ENCODE measurements at regions not wholly inside any gene's neighbourhood (a gene's known extent, or its start where the extent isn't known, plus 50 kb on each side); places are given as distances from the start of the nearest gene placed in this dataset.

- no peak for TF ChIP-seq CTCF (IDR thresholded peaks at IDR 0.05)
- no peaks in the 10 kb centered on the region for H3K9me3 ChIP-seq
These were observed 76.0 kb upstream of the WNT7B start for GRCh38 chr22:46052801-46053562.

GRCh38 chr22:46053563-46054090 is 76.7 kb upstream of the WNT7B start:
- H3K36me3 ChIP-seq, result no peaks in the 10 kb centered on the region
- peak; percentile 36 for ATAC-seq (ENCODE audit: insufficient number of reproducible peaks, low FRiP score, low read depth)
- no peak for DNase-seq (ENCODE audit: low spot score)
- peaks cover 29 to 82% of the 10 kb centered on the region in 2 donors for H3K4me1 ChIP-seq (ENCODE audit: control insufficient read depth in 1 of 2, low read depth in 2 of 2)
- peak overlapping the region; percentile 80 for H3K4me3 ChIP-seq
- no peaks in the 10 kb centered on the region for H3K9me3 ChIP-seq
- H3K27me3 ChIP-seq (replicated peaks; ENCODE audit: insufficient read depth), result no peaks in the 10 kb centered on the region
- H3K27ac ChIP-seq, result peak overlapping the region; percentile 97
- TF ChIP-seq CTCF (IDR thresholded peaks at IDR 0.05), result no peak

More at GRCh38 chr22:46052801-46053562, 76.0 kb upstream of the WNT7B start:
- H3K4me3 ChIP-seq, result peak overlapping the region; percentile 80
- peaks cover 35 to 84% of the 10 kb centered on the region in 2 donors for H3K4me1 ChIP-seq (ENCODE audit: control insufficient read depth in 1 of 2, low read depth in 2 of 2)
- H3K36me3 ChIP-seq, result no peaks in the 10 kb centered on the region
- DNase-seq (ENCODE audit: low spot score) (no peak), ATAC-seq (ENCODE audit: insufficient number of reproducible peaks, low FRiP score, low read depth) (peak; percentile 1)
- peak overlapping the region; percentile 97 for H3K27ac ChIP-seq
- no peaks in the 10 kb centered on the region for H3K27me3 ChIP-seq (replicated peaks; ENCODE audit: insufficient read depth)

GRCh38 chr22:46054091-46055073 is 77.4 kb upstream of the WNT7B start:
- peak overlapping the region; percentile 80 for H3K4me3 ChIP-seq
- H3K4me1 ChIP-seq (ENCODE audit: control insufficient read depth in 1 of 2, low read depth in 2 of 2), result peaks cover 30 to 82% of the 10 kb centered on the region in 2 donors
- no peaks in the 10 kb centered on the region for H3K36me3 ChIP-seq
- no peak for TF ChIP-seq CTCF (IDR thresholded peaks at IDR 0.05)
- no peak for DNase-seq (ENCODE audit: low spot score)
- H3K27me3 ChIP-seq (replicated peaks; ENCODE audit: insufficient read depth), result no peaks in the 10 kb centered on the region
- no peaks in the 10 kb centered on the region for H3K9me3 ChIP-seq
- peak; percentile 9 for ATAC-seq (ENCODE audit: insufficient number of reproducible peaks, low FRiP score, low read depth)
- peak overlapping the region; percentile 97 for H3K27ac ChIP-seq

GRCh38 chr22:46055181-46055875 is 78.4 kb upstream of the WNT7B start:
- Histone ChIP-seq H3K36me3 (no peaks in the 10 kb centered on the region), H3K27ac (peak overlapping the region; percentile 83 to 97), H3K4me3 (peak overlapping the region; percentile 80), H3K9me3 (no peaks in the 10 kb centered on the region), H3K27me3 (replicated peaks; ENCODE audit: insufficient read depth) (no peaks in the 10 kb centered on the region), H3K4me1 (ENCODE audit: control insufficient read depth in 1 of 2, low read depth in 2 of 2) (peaks cover 32 to 82% of the 10 kb centered on the region in 2 donors)
- ATAC-seq (ENCODE audit: insufficient number of reproducible peaks, low FRiP score, low read depth) (no peak), DNase-seq (ENCODE audit: low spot score) (no peak)
- no peak for TF ChIP-seq CTCF (IDR thresholded peaks at IDR 0.05)

All from thoracic aorta (tissue), 2 donors.